ENCODE measurements at regions not wholly inside any gene's neighbourhood (a gene's known extent, or its start where the extent isn't known, plus 50 kb on each side); places are given as distances from the start of the nearest gene placed in this dataset.

DNA sequence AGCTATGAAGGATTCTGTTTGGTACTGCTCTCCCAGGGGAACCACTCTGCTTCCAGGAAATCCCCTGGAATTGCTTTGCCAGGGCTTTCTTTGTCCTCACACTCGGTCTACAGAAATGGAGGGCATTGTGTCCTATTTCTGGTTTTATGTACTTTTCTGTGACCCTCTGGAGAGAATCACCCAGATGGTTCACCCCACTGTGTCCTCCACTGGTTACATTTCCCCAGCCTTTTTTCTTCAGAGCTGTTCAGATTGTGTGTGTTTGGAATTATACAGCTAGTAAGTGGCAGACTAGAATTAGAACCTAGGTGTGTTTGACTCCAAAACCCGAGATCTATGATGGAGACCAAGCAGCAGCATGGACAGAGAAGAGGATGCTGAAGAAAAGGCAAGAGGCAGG, 80.8 kb downstream of the CD164 start:
- Histone ChIP-seq H3K9me3 (no peaks in the 10 kb centered on the region), H3K4me3 (ENCODE audit: low read depth, low read length) (no peak overlapping the region), H3K36me3 (no peaks in the 10 kb centered on the region), H3K27me3 (no peaks in the 10 kb centered on the region), H3K4me1 (peaks cover 5% of the 10 kb centered on the region)
- TF ChIP-seq, protein P1, sequence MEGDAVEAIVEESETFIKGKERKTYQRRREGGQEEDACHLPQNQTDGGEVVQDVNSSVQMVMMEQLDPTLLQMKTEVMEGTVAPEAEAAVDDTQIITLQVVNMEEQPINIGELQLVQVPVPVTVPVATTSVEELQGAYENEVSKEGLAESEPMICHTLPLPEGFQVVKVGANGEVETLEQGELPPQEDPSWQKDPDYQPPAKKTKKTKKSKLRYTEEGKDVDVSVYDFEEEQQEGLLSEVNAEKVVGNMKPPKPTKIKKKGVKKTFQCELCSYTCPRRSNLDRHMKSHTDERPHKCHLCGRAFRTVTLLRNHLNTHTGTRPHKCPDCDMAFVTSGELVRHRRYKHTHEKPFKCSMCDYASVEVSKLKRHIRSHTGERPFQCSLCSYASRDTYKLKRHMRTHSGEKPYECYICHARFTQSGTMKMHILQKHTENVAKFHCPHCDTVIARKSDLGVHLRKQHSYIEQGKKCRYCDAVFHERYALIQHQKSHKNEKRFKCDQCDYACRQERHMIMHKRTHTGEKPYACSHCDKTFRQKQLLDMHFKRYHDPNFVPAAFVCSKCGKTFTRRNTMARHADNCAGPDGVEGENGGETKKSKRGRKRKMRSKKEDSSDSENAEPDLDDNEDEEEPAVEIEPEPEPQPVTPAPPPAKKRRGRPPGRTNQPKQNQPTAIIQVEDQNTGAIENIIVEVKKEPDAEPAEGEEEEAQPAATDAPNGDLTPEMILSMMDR (IDR thresholded peaks at IDR 0.05; ENCODE audit: low read depth, low read length): no peak
- no peak for DNase-seq

DNA sequence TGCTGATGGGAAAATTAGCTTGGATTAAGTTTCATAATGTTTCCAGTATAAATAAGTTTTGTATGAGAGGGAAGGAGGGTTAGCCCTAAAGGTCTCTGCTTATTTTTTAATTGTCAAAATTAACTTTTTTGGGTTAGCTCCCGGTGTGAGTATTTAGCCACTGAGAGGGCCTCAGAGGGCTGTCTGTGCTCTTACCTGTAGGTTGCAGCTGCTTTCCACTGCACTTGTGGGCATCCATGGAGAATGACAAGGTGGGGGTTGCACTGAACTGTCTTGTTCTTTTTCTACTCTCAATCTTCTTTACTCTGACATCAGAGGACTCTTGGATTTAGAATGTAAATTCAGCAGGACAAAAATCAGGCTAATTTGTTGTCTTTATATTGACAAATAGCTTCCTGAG, 81.4 kb downstream of the CD164 start:
- TF ChIP-seq, protein P1 (IDR thresholded peaks at IDR 0.05; ENCODE audit: low read depth, low read length): no peak
- no peaks in the 10 kb centered on the region for H3K27me3 ChIP-seq

DNA sequence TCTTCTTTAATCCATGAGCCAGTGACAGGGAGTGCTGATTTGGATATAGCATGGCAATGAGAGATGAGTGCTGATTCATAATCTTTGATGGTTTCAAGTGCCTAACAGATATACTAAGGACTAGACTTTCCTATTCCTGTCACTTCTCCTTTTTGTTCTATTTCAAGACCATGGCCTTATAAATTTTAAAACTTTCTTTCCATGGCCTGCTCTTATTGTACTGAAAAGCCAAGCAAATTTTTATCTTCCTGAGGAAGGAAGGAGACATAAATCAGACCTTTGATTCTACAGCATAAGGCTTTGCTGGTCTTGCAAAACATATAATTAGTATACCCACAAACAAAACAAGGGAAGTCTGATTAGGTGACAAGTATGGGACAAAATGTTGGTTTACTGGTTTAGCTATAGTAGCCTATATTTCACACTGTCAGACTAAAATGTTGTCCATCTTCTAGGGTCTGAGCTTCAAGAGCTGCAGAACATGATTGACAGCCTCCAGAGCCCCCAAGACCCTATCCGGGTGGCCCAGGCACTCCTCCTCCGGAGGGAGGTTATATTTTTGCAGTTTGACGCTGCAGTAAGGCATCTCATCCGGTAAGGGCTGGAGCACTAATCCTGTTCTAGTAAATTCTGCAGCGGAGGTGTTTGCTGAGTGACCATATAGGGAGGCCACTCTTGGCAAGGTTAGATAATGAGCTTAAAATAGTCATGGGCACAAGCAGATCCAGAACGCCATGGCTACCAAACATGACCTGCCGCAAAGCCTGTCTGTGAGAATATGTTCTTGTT, 82.3 kb downstream of the CD164 start:
- DNase-seq: no peak
- TF ChIP-seq, protein P1 (IDR thresholded peaks at IDR 0.05; ENCODE audit: low read depth, low read length): no peak
- peaks cover 5% of the 10 kb centered on the region for H3K4me1 ChIP-seq
- H3K4me3 ChIP-seq (ENCODE audit: low read depth, low read length): no peak overlapping the region
- H3K9me3 ChIP-seq: no peaks in the 10 kb centered on the region
- no peaks in the 10 kb centered on the region for H3K36me3 ChIP-seq
- no peaks in the 10 kb centered on the region for H3K27me3 ChIP-seq

More for the DNA sequence above, 81.4 kb downstream of the CD164 start:
- H3K4me1 ChIP-seq: peaks cover 5% of the 10 kb centered on the region
- no peak overlapping the region for H3K4me3 ChIP-seq (ENCODE audit: low read depth, low read length)
- no peaks in the 10 kb centered on the region for H3K9me3 ChIP-seq
- no peak for DNase-seq
- no peaks in the 10 kb centered on the region for H3K36me3 ChIP-seq

DNA sequence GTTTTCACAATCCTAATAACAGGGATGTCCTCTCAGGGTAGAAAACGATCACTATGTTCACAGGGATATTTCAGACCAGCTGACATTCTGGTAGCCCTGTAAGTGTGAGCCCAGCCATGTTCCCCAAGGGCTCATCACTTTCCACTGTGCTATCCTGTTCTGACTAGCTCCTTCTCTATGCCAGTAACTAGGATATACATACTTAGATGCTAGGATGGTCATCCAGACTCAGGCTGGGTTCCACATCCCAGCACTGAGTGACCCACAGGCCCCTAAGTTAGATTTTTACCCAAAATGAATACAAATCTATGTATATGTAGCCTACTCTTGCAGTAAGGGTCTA, 83.0 kb downstream of the CD164 start:
- TF ChIP-seq, protein P1 (IDR thresholded peaks at IDR 0.05; ENCODE audit: low read depth, low read length): no peak
- Histone ChIP-seq H3K9me3 (no peaks in the 10 kb centered on the region), H3K36me3 (no peaks in the 10 kb centered on the region), H3K4me1 (peaks cover 4% of the 10 kb centered on the region), H3K4me3 (ENCODE audit: low read depth, low read length) (no peak overlapping the region), H3K27me3 (no peaks in the 10 kb centered on the region)
- DNase-seq: no peak

DNA sequence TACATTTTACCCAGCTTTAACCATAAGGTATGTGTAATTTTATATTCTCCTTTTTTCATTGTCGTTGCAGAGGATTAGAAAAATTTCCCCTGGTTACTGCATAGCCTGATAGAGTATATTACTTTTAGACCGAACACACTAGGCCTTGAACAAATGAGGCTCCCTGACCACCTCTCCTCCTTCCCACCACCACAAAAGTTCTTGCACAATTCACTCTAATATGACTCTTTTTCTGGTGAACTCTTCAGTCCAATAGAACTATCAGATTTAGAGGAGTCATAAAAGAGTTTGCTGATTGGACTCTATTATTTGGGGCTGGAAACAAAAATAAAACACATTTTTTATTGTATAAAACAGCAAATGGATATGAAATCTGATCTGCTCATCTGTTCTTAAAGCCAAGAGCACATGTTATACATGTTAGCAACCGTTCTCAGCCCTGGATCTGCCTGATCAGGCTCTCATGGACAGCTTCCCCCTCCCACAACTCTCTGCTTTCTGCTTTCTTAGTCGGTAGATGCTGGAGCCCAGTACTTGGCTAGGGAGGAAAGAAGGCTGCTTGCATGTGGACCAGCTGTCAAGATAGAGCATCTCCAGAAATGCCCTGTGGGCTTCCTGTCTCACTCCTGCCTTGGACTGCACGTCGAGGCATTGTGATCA, 83.5 kb downstream of the CD164 start:
- TF ChIP-seq, protein P1 (IDR thresholded peaks at IDR 0.05; ENCODE audit: low read depth, low read length): no peak
- H3K4me3 ChIP-seq (ENCODE audit: low read depth, low read length): no peak overlapping the region
- H3K4me1 ChIP-seq: peaks cover 3% of the 10 kb centered on the region
- no peaks in the 10 kb centered on the region for H3K36me3 ChIP-seq
- no peaks in the 10 kb centered on the region for H3K9me3 ChIP-seq
- peak; percentile 39 for DNase-seq
- H3K27me3 ChIP-seq: no peaks in the 10 kb centered on the region

All from BE2C (cell line).